ENCODE measurements at regions not wholly inside any gene's neighbourhood (a gene's known extent, or its start where the extent isn't known, plus 50 kb on each side); places are given as distances from the start of the nearest gene placed in this dataset.

- no peak for TF ChIP-seq EZH2phosphoT487 (IDR thresholded peaks at IDR 0.05; ENCODE audit: borderline replicate concordance, low read length)
- no peak for TF ChIP-seq CTCF (conservative IDR thresholded peaks at IDR 0.05; ENCODE audit: low read depth, low read length)
- TF ChIP-seq EZH2 (IDR thresholded peaks at IDR 0.05; ENCODE audit: low read length, unreplicated experiment): no peak
Observed at GRCh38 chr6:47922391-47922790, 140.6 kb downstream of the OPN5 start.

Measured in PC-3 (cell line).